Suprapubic skin (tissue), 3 donors: ENCODE measurements at regions not wholly inside any gene's neighbourhood (a gene's known extent, or its start where the extent isn't known, plus 50 kb on each side); places are given as distances from the start of the nearest gene placed in this dataset.

Source experiments
- CTCF ChIP-seq, 2 donors: fragments of 200-600 bp in 1 of 2; fragments of 450-650 bp in 1 of 2; sonication (generic) in 1 of 2; IDR thresholded peaks; one replicate each; pipeline ENCODE4 v1.5.1; 2016 to 2019; ENCODE audit warnings: antibody characterized with exemption in 2 of 2, mild to moderate bottlenecking in 1 of 2, moderate library complexity in 1 of 2
- POLR2A ChIP-seq, 2 donors: fragments of 450-650 bp; IDR thresholded peaks; one replicate each; pipeline ENCODE4 v1.6.1; 2017; ENCODE audit warnings: antibody characterized with exemption in 2 of 2, mild to moderate bottlenecking in 2 of 2, moderate library complexity in 2 of 2

GRCh38 chr3:43908456-43908855 is 217.7 kb downstream of the ABHD5 start:
- TF ChIP-seq CTCF (IDR thresholded peaks at IDR 0.05) (no peak), POLR2A (IDR thresholded peaks at IDR 0.05) (no peak)
